HG02759 (cell line): ENCODE measurements at regions not wholly inside any gene's neighbourhood (a gene's known extent, or its start where the extent isn't known, plus 50 kb on each side); places are given as distances from the start of the nearest gene placed in this dataset.
"Not testable (repeated sequence)": the region's sequence is repeated elsewhere in the genome, so short reads cannot be mapped to it uniquely, and the experiment has no call there.

Source experiments
- ATAC-seq: cut with Tn5 transposase; IDR thresholded peaks from one replicate; pipeline ENCODE4 v1.9.1; 2021; ENCODE audit warnings: mild to moderate bottlenecking, moderate library complexity; ENCODE audit not compliant: unreplicated experiment

DNA sequence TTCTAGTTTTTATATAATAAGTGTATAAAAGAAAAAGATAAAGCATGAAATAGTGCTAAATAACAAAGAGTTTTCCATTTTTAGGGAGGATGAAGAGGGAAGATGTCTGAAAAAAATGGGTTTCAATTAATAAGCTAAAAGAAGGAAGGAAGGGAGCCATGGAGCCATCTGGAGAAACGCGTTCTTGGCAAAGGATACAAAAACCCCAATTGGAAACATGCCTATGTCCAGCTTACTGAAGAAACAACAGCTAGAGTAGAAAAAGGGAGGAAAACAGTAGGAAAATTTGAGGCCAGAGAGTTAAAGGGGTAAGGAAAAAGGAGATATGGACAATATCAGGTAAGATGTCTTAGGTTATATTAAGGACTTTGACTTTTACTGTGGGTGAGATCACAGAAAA is 416.2 kb upstream of the GHITM start:
- no peak for ATAC-seq

DNA sequence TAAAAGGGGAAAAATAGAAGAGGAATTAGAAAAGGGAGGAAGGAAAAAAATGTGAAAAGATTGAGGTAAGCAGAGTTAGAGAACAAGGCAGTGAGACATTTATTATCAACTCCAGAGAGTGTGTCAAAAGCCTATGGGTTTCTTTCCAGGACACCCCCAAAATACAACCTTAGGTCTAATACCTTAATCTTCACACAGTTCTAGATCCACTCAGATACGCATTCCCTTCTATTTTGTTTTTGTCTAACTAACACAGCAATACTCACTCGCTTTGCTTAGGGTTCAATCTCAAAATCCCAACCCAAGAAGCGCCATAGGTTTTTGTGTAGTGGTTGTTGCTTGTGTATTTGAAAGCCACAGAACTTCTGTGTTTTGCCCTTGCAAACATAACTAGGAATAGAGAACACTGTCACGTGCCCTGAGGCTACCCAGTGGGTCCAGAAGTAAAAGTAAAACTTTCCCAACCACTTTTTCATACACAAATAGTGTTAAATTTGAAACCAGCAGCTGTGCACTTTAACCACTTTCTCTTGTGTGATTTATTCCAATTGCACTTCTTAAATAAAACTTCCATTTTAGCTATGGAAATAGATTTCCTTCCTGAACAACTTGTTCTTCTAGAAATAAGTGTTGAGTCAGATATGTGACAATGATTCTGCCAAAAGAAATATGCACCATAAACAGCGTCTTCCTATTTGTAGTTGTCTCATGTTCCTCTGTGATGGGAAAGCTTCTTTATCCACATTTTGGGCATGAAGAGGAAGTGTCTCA is 414.7 kb upstream of the GHITM start:
- ATAC-seq, result peak; percentile 71

DNA sequence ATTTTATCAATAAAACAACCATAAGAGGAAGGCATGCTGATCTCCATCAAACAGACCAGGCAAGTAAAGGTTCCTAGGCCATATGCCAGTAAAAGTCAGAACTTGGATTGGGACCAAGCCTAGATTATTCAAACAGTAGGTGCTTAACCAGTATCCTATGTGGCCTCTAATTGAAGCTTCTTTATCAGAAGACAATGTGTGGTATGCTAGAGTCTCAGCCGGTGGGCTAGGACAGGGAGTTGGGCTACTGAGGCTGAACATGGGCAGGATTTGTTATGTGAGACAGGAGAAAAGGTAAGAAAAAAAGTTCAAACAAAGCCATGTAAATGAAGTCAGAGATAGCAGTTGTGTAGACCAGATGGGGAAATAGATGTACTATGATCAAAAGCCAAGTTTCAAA is 413.7 kb upstream of the GHITM start:
- ATAC-seq, result no peak

DNA sequence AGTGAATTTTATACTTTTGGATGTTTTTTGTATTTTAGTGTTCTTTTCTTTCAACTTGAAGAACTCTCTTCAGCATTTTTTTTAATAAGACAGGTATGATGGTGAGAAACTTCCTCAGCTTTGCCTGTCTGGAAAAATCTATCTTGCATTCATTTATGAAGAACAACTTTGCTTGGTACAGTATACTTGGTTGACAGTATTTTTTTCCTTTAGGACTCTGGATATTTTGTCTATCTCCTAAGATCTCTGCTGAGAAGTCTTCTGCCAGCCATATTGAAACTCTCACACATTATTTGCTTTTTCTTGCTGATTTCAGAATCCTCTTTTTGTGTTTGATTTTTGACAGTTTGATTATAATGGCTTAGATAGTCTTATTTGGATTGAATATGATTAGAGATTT is 405.0 kb upstream of the GHITM start:
- ATAC-seq, result no peak

DNA sequence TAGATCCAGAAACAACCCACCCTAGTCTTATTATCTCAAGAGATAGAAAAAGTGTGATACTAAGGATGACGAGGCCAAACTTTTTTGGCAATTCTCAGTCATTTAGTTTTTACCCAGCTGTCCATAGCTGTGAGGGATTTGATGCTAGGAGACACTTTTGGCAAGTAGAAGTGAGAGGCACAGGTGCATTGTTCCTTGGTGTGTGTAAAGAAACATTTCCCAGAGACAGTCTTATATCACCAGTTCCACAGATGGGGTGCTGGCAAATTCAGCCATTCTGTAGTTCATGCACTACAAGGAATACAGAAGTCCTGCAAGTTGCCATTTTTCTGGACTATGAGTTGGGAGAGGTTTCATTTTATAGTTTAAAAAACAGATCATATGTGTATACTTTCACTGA is 403.3 kb upstream of the GHITM start:
- no peak for ATAC-seq

DNA sequence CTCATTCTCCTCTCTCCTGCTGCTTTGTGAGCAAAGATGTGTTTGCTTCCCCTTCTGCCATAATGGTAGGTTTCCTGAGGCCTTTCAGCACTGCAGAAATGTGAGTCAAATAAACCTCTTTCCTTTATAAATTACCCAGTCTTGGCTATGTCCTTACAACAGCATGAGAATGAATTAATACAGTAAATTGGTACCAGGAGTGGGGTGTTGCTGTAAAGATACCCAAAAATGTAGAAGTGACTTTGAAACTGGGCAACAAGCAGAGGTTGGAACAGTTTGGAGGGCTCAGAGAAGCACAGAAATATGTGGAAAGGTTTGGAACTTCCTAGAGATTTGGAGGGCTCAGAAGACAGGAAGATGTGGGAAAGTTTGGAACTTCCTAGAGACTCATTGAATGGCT is 388.7 kb upstream of the GHITM start:
- ATAC-seq, result no peak

DNA sequence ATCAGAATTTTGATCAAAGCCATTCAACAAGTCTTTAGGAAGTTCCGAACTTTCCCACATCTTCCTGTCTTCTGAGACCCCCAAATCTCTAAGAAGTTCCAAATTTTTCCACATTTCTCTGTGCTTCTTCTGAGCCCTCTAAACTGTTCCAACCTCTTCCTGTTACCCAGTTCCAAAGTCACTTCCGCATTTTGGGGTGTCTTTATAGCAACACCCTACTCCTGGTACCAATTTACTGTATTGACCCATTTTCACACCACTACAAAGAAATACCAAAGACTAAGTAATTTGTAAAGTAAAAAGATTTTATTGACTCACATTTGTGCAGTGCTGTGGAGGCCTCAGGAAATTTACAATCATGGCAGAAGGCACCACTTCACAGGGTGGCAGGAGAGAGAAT is 385.8 kb upstream of the GHITM start:
- ATAC-seq, result no peak

DNA sequence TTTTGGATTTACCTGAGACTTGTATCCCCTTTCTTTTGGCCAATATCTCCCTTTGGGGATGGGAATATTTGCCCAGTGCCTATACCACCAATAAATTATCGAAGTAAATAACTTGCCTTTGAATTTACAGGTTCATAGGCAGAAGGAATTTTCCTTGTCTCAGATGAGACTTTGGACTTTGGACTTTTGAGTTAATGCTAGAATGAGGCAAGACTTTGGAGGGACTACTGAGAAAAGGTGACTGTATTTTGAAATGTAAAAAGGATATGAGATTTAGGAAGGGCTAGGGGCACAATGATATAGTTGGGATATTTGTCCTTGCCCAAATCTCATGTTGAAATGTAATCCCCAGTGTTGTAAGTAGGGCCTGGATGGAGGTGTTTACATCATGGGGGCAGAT is 384.5 kb upstream of the GHITM start:
- ATAC-seq, result no peak

DNA sequence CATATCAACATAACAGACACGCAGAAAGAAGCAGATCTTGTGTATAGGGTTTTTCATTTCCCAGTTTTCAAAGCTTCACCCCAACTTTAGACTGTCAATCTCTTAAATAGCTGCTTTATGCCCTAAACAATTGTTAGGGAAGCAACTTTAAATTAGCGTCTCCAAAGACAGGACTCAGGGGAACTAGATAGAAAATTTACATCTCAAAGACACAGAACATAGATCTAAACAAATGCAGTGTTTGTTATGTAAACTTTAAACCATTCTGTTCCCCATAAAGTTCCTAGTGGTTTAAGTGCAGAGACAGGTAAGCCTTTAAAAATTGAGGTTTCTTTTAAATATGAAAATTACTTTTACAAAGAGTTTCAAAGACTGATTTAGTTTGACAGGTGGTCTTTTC is 379.2 kb upstream of the GHITM start:
- ATAC-seq, result no peak

DNA sequence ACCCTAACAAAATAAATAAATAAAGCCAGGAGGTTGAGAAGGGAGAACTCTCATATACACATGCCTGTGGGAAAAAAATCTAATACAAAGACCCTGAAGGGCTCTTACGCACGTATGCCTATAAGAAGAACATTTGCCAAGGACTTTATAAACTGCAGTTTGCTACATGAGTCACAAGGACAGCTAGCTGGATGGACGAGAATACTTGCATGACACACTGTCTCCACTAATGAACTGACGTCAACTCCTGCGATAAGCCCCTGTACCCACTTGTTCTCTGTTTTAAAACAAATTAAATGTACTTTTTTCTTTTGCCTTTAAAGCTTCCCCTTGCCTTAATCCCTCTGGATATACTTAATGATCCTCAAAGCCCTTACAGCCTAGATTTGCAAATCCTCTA is 374.6 kb upstream of the GHITM start:
- no peak for ATAC-seq

DNA sequence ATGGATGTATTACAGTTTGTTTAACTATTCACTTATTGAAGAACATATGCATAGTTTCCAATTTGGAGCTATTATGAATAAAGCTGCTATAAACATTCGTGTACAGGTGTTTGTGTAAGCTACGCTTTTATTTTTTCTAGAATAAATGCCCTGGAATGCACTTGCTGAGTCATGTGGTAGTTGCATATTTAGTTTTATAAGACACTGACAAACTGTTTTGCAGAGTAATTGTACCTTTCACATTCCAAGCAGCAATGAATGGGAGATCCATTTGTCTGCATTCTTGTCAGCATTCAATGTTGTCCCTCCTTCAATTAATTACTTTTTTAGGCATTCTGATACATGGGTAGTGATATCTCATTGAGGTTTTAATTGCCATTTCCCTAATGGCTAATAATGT is 373.6 kb upstream of the GHITM start:
- no peak for ATAC-seq

DNA sequence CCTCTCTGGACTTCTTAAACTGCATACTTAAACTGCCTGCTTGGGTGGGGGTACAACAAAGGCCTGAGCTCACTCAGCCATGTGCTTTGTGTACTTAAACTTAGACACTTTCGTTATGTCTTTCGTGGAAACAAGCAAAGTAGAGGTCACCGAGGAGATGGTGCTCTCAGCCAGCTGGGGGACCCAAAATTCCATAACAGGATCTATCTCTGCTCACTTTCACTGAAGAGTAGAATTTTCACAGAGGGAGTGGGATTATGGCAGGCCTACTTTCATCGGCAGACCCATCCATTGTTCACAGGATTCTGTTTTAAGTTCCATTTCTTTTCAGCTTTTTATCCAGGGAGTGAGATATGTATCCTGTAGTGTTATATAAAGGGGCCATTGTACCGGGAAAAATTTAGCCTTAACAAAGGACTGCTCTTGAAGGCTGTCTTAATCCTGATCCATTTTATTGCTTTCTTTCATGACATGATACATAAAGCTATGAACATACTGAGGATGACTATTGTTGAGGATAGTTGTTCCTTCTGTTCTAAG is 370.0 kb upstream of the GHITM start:
- ATAC-seq, result no peak

DNA sequence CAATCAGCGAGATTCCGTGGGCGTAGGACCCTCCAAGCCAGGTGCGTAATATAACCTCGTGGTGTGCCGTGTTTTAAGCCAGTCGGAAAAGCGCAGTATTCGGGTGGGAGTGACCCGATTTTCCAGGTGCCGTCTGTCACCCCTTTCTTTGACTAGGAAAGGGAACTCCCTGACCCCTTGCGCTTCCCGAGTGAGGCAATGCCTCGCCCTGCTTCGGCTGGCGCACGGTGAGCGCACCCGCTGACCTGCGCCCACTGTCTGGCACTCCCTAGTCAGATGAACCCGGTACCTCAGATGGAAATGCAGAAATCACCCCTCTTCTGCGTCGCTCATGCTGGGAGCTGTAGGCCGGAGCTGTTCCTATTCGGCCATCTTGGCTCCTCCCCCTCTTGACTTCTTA is 352.6 kb upstream of the GHITM start:
- ATAC-seq, result not testable (repeated sequence)

DNA sequence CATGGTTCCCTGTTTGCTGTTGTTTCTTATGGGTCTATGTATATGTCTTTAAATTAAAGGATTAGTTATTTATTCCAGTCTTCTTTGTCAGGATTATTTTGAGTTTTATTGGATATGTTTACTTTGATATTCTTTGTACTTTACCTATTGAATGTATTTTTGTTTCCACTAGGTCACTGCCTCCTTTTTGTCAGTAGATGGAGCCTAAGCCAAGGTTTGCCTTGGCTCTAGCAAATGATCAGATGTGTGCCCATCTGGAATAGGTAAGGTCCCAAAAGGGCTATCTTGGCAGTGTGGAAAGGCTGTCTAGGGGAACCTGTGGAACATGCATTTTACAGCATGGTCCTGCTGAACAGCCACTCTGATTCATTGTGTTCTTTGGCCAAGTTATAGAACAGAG is 337.3 kb upstream of the GHITM start:
- ATAC-seq, result no peak

DNA sequence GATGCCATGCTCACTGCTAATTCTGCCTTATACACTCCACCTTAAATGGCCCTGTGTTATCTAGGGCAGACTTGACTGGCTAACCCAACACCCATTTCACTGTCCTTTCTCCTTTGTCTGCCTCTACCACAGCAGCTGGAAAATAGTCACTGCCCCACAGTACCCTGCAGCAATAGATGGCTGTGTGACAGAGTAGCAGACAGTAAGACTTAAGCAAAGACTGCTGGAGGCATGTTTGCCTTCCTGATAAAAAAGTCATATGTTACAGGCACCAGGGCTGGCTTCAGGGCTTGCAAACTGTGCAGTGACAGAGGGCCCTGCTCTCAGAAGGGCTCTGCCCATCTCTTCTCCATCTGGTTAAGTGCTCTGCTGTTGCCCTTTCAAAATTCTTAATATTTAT is 332.6 kb upstream of the GHITM start:
- no peak for ATAC-seq

DNA sequence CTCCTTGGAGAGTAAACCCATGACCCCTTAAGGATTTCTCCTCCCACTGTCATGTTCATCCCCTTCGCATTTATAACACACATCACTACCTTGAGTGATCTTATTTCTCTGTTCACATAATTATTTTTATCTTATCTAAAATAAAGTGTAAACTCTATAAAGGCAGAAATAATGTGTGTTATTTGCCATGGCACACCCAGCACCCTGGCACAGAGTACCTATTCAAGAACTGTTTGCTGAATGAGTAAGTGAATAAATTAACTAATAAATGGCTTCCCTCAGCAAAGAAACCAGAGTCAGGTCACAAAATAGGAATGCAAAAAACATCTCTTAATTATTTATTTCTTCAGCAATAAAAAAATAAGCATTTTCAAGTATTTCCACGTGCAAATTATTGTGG is 330.3 kb upstream of the GHITM start:
- ATAC-seq, result no peak

DNA sequence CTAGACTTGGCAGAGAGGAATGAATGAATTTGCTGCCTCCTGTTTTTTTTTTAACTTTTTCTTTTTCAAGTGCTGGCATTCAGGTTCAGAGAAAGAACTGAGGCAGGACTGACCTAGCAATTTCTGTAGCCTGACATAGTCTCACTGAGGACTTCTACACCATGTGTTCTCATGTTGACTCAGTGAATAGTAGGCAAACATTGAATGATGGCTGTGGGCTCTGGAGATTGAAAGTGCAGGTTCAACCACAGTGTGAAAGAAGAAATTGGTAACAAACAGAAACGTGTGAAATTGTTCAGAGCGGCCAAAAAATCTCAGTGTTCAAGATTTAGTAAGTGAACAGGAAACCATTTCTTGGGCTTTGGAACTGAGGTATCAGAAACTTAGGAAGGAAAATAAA is 322.4 kb upstream of the GHITM start:
- ATAC-seq, result no peak

DNA sequence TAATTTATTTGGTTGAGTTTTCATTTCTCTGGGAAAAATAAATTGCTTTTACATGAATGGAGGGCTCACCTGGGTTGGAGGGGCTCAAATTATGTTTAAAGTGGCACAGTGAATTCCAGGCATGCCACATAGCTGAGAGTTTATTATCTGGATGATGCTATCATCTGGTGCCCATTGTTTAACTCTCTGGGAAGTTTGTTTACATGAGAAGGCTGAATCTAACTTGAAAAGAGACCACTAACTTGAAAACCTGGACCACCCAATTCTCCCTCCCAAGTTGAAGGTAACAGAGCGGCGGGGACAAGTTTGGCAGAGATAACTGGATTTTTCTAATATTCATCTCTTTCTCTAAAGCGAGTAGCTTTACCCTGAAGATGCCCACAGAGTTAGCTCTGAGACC is 321.5 kb upstream of the GHITM start:
- no peak for ATAC-seq

DNA sequence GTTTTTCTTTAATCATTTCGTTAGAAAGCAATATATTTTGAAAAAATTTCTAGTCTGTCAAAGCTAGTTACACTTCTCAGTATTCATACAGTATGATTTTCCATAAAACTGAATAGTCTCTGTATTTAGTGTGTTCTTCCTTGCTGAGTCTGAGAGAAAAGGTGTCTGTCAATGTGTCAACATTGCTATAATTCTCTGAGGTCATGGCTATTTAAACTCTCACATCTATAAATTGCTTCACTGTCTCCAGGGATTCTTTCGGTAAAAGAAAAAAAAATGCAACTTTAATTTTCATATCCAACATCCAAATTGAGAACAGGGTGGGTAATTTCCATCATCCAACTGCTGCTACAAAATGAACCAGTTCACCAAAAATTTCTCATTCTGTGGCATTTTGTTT is 319.7 kb upstream of the GHITM start:
- ATAC-seq, result no peak

DNA sequence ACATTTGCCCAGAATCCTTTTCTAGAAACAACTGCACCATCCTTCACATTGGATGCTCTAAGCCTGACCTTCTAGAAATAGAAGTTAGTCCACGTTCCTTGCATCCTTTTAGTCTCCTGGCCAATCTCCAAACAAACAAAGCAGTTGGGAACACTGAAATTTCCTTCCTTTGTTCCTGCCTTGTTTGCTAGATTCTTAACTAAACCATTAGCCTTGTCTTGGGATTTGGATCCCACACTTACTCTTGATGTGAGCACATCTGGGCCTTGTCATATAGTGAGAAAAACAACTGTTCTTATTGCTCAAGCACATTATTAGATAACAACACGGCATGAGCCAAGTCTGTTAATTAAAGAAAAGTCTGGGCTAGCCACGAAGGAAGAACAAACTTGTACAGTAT is 319.3 kb upstream of the GHITM start:
- ATAC-seq, result no peak

DNA sequence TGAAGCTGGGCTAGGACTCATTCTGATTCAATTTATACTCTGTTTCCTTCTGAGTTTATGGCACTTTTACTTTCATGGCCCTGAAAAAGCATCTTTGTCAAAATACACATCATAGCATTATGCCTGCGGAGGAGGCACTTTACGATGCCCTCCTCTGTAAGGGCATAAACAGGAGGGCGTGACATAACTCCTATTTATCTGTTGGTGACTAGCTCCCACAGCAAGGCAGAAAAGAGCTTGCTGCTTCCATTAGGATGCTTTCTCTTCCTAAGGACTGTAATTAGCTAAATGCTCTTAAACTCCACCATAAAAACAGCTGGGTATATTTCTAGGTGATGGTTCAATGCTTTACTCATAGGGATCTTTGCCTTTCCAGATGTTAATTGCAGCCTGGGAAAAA is 315.2 kb upstream of the GHITM start:
- no peak for ATAC-seq

DNA sequence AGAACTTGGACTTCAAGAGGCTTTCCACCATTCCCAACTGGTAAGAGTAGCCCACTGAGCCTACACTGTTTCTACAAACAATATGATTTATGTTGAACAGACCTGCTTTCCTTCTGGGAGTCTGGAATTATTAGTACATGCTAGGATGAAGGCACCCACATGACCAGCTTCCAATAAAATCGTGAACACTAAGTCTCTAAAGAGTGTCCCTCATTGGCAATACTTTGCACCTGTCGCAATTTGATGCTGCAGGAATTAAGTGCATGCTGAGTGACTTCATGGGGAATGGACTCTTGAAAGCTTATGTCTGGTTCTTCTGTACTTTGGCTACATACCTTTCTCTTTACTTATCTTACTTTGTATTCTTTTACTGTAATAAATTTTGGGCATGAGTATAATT is 305.2 kb upstream of the GHITM start:
- ATAC-seq, result no peak
